ENCODE measurements at regions not wholly inside any gene's neighbourhood (a gene's known extent, or its start where the extent isn't known, plus 50 kb on each side); places are given as distances from the start of the nearest gene placed in this dataset.

- H3K36me3 Mint-ChIP-seq (ENCODE audit: unreplicated experiment), result no peaks in the 10 kb centered on the region
- no peak overlapping the region for H3K4me3 Mint-ChIP-seq (ENCODE audit: unreplicated experiment)
- DNase-seq (ENCODE audit: extremely low spot score, unreplicated experiment), result no peak
- no peak overlapping the region for H3K27ac Mint-ChIP-seq (ENCODE audit: unreplicated experiment)
- no peaks in the 10 kb centered on the region for H3K9me3 Mint-ChIP-seq (ENCODE audit: unreplicated experiment)
- H3K27me3 Mint-ChIP-seq (ENCODE audit: unreplicated experiment), result no peaks in the 10 kb centered on the region
- no peak for TF ChIP-seq CTCF (IDR thresholded peaks at IDR 0.05)
- H3K4me1 Mint-ChIP-seq (ENCODE audit: unreplicated experiment), result no peaks in the 10 kb centered on the region
Measured at GRCh38 chr4:136908122-136908521, 624.2 kb downstream of the PCDH18 start.

- Mint-ChIP-seq H3K27ac (ENCODE audit: unreplicated experiment) (no peak overlapping the region), H3K36me3 (ENCODE audit: unreplicated experiment) (no peaks in the 10 kb centered on the region), H3K4me1 (ENCODE audit: unreplicated experiment) (no peaks in the 10 kb centered on the region), H3K27me3 (ENCODE audit: unreplicated experiment) (no peaks in the 10 kb centered on the region), H3K4me3 (ENCODE audit: unreplicated experiment) (no peak overlapping the region), H3K9me3 (ENCODE audit: unreplicated experiment) (no peaks in the 10 kb centered on the region)
- TF ChIP-seq CTCF (IDR thresholded peaks at IDR 0.05), result no peak
- no peak for DNase-seq (ENCODE audit: extremely low spot score, unreplicated experiment)
Measured at GRCh38 chr4:136900696-136901095, 631.6 kb downstream of the PCDH18 start.

- no peaks in the 10 kb centered on the region for H3K9me3 Mint-ChIP-seq (ENCODE audit: unreplicated experiment)
- no peak overlapping the region for H3K27ac Mint-ChIP-seq (ENCODE audit: unreplicated experiment)
- no peak overlapping the region for H3K4me3 Mint-ChIP-seq (ENCODE audit: unreplicated experiment)
- no peaks in the 10 kb centered on the region for H3K36me3 Mint-ChIP-seq (ENCODE audit: unreplicated experiment)
- peaks cover under 1% of the 10 kb centered on the region for H3K4me1 Mint-ChIP-seq (ENCODE audit: unreplicated experiment)
- no peak for TF ChIP-seq CTCF (IDR thresholded peaks at IDR 0.05)
- DNase-seq (ENCODE audit: extremely low spot score, unreplicated experiment), result no peak
- H3K27me3 Mint-ChIP-seq (ENCODE audit: unreplicated experiment), result no peaks in the 10 kb centered on the region
Measured at GRCh38 chr4:136898590-136899248, 633.6 kb downstream of the PCDH18 start.

GRCh38 chr4:136893573-136893972, 638.7 kb downstream of the PCDH18 start:
- H3K9me3 Mint-ChIP-seq (ENCODE audit: unreplicated experiment), result no peaks in the 10 kb centered on the region
- no peak for TF ChIP-seq CTCF (IDR thresholded peaks at IDR 0.05)
- no peaks in the 10 kb centered on the region for H3K36me3 Mint-ChIP-seq (ENCODE audit: unreplicated experiment)
- H3K4me3 Mint-ChIP-seq (ENCODE audit: unreplicated experiment), result no peak overlapping the region
- DNase-seq (ENCODE audit: extremely low spot score, unreplicated experiment), result no peak
- peaks cover 11% of the 10 kb centered on the region for H3K4me1 Mint-ChIP-seq (ENCODE audit: unreplicated experiment)
- no peaks in the 10 kb centered on the region for H3K27me3 Mint-ChIP-seq (ENCODE audit: unreplicated experiment)
- no peak overlapping the region for H3K27ac Mint-ChIP-seq (ENCODE audit: unreplicated experiment)

- no peak for TF ChIP-seq CTCF (IDR thresholded peaks at IDR 0.05)
- Mint-ChIP-seq H3K27me3 (ENCODE audit: unreplicated experiment) (no peaks in the 10 kb centered on the region), H3K36me3 (ENCODE audit: unreplicated experiment) (no peaks in the 10 kb centered on the region), H3K9me3 (ENCODE audit: unreplicated experiment) (no peaks in the 10 kb centered on the region), H3K4me1 (ENCODE audit: unreplicated experiment) (no peaks in the 10 kb centered on the region), H3K27ac (ENCODE audit: unreplicated experiment) (no peak overlapping the region), H3K4me3 (ENCODE audit: unreplicated experiment) (no peak overlapping the region)
- no peak for DNase-seq (ENCODE audit: extremely low spot score, unreplicated experiment)
Measured at GRCh38 chr4:136881666-136882065, 650.6 kb downstream of the PCDH18 start.
